Activated T-helper 1 cell treated with Interleukin-2 at 50 U/mL for 16 hours (primary cell): ENCODE measurements at regions not wholly inside any gene's neighbourhood (a gene's known extent, or its start where the extent isn't known, plus 50 kb on each side); places are given as distances from the start of the nearest gene placed in this dataset.

Experiments used
- DNase-seq: peaks from one replicate; pipeline ENCODE4 v3.0.0-alpha.2; 2020; ENCODE audit warnings: low read depth

GRCh38 chr16:85360323-85361277, 248.3 kb upstream of the CIBAR2 start:
- no peak for DNase-seq

- DNase-seq = no peak
Measured at GRCh38 chr16:85361441-85362118, 249.3 kb upstream of the CIBAR2 start.

GRCh38 chr16:85362443-85362842, 250.2 kb upstream of the CIBAR2 start:
- no peak for DNase-seq

GRCh38 chr16:85363427-85363826, 249.7 kb upstream of the GSE1 start:
- no peak for DNase-seq

GRCh38 chr16:85363881-85364280, 249.2 kb upstream of the GSE1 start:
- no peak for DNase-seq

- DNase-seq = no peak
Measured at GRCh38 chr16:85364323-85365040, 248.6 kb upstream of the GSE1 start.

GRCh38 chr16:85365120-85365519, 248.0 kb upstream of the GSE1 start:
- no peak for DNase-seq

- DNase-seq = no peak
Measured at GRCh38 chr16:85366031-85366763, 246.9 kb upstream of the GSE1 start.

- DNase-seq = no peak
Measured at GRCh38 chr16:85367485-85367884, 245.6 kb upstream of the GSE1 start.

GRCh38 chr16:85369060-85369459, 244.1 kb upstream of the GSE1 start:
- no peak for DNase-seq

GRCh38 chr16:85369741-85370528, 243.2 kb upstream of the GSE1 start:
- DNase-seq = no peak

- no peak for DNase-seq
Measured at GRCh38 chr16:85370543-85370880, 242.6 kb upstream of the GSE1 start.

GRCh38 chr16:85370881-85371651, 242.1 kb upstream of the GSE1 start:
- no peak for DNase-seq

GRCh38 chr16:85371948-85372347, 241.2 kb upstream of the GSE1 start:
- no peak for DNase-seq

GRCh38 chr16:85372627-85373372, 240.3 kb upstream of the GSE1 start:
- DNase-seq = no peak

GRCh38 chr16:85373741-85374570, 239.2 kb upstream of the GSE1 start:
- DNase-seq = no peak

GRCh38 chr16:85374571-85374872, 238.6 kb upstream of the GSE1 start:
- no peak for DNase-seq

- DNase-seq = no peak
Measured at GRCh38 chr16:85375282-85375681, 237.8 kb upstream of the GSE1 start.
